ENCODE measurements at regions not wholly inside any gene's neighbourhood (a gene's known extent, or its start where the extent isn't known, plus 50 kb on each side); places are given as distances from the start of the nearest gene placed in this dataset.

GRCh38 chr1:30331415-30332065, 391.8 kb downstream of the MATN1 start:
- H3K9me3 ChIP-seq (ENCODE audit: low read length), result no peaks in the 10 kb centered on the region
- no peaks in the 10 kb centered on the region for H3K36me3 ChIP-seq (ENCODE audit: insufficient read depth, low read length)
- TF ChIP-seq POLR2AphosphoS5 (IDR thresholded peaks at IDR 0.05) (no peak), EZH2 (IDR thresholded peaks at IDR 0.05; ENCODE audit: borderline replicate concordance, insufficient read depth, low read length, poor library complexity, severe bottlenecking) (no peak), TAF1 (IDR thresholded peaks at IDR 0.05; ENCODE audit: low read depth) (no peak), EP300 (conservative IDR thresholded peaks at IDR 0.05; ENCODE audit: poor library complexity, severe bottlenecking) (no peak), RAD21 (conservative IDR thresholded peaks at IDR 0.05) (no peak), MXI1 (conservative IDR thresholded peaks at IDR 0.05; ENCODE audit: poor library complexity, severe bottlenecking) (no peak)
- TF ChIP-seq, protein P1, sequence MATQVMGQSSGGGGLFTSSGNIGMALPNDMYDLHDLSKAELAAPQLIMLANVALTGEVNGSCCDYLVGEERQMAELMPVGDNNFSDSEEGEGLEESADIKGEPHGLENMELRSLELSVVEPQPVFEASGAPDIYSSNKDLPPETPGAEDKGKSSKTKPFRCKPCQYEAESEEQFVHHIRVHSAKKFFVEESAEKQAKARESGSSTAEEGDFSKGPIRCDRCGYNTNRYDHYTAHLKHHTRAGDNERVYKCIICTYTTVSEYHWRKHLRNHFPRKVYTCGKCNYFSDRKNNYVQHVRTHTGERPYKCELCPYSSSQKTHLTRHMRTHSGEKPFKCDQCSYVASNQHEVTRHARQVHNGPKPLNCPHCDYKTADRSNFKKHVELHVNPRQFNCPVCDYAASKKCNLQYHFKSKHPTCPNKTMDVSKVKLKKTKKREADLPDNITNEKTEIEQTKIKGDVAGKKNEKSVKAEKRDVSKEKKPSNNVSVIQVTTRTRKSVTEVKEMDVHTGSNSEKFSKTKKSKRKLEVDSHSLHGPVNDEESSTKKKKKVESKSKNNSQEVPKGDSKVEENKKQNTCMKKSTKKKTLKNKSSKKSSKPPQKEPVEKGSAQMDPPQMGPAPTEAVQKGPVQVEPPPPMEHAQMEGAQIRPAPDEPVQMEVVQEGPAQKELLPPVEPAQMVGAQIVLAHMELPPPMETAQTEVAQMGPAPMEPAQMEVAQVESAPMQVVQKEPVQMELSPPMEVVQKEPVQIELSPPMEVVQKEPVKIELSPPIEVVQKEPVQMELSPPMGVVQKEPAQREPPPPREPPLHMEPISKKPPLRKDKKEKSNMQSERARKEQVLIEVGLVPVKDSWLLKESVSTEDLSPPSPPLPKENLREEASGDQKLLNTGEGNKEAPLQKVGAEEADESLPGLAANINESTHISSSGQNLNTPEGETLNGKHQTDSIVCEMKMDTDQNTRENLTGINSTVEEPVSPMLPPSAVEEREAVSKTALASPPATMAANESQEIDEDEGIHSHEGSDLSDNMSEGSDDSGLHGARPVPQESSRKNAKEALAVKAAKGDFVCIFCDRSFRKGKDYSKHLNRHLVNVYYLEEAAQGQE (IDR thresholded peaks at IDR 0.05; ENCODE audit: borderline replicate concordance), result no peak
- TF ChIP-seq, protein P2, sequence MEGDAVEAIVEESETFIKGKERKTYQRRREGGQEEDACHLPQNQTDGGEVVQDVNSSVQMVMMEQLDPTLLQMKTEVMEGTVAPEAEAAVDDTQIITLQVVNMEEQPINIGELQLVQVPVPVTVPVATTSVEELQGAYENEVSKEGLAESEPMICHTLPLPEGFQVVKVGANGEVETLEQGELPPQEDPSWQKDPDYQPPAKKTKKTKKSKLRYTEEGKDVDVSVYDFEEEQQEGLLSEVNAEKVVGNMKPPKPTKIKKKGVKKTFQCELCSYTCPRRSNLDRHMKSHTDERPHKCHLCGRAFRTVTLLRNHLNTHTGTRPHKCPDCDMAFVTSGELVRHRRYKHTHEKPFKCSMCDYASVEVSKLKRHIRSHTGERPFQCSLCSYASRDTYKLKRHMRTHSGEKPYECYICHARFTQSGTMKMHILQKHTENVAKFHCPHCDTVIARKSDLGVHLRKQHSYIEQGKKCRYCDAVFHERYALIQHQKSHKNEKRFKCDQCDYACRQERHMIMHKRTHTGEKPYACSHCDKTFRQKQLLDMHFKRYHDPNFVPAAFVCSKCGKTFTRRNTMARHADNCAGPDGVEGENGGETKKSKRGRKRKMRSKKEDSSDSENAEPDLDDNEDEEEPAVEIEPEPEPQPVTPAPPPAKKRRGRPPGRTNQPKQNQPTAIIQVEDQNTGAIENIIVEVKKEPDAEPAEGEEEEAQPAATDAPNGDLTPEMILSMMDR (IDR thresholded peaks at IDR 0.05; ENCODE audit: poor library complexity, severe bottlenecking), result no peak
- H3K4me2 ChIP-seq (ENCODE audit: low read length), result no peak overlapping the region
- no peaks in the 10 kb centered on the region for H3F3A ChIP-seq (ENCODE audit: insufficient read depth, low read length, poor library complexity, severe bottlenecking)
- H3K79me2 ChIP-seq (replicated peaks; ENCODE audit: insufficient read depth, low read length), result no peaks in the 10 kb centered on the region
- no peaks in the 10 kb centered on the region for H4K20me1 ChIP-seq (ENCODE audit: insufficient read depth)
- no peaks in the 10 kb centered on the region for H3K27me3 ChIP-seq (ENCODE audit: insufficient read depth, low read depth, low read length)
- H3K9ac ChIP-seq (ENCODE audit: low read length), result no peak overlapping the region
- H2AFZ ChIP-seq (ENCODE audit: low read depth, low read length), result no peak overlapping the region
- H3K4me3 ChIP-seq (ENCODE audit: low read length), result no peak overlapping the region
- H3K9me2 ChIP-seq (ENCODE audit: insufficient read depth, low read length), result no peaks in the 10 kb centered on the region
- no peak overlapping the region for H3K27ac ChIP-seq (ENCODE audit: low read length)

DNA sequence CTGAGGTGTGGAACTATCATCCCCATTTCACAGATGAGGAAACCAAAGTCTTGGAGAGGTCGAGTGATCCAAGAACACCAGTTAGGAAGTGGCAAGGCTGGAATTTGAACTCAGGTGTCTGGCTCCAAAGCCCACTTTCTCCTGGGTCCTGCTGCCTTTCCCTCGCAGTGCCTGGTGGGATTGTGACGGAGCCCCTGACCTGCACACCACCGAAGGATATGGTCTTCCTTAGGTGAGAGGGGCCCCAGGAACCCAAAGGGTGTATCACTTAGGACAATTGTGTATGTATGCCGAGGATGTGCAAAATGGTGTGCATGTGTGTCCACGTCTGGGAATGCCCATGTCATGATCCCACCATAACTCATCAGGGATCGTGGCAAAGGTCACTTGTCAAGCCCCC, 392.7 kb downstream of the MATN1 start:
- Histone ChIP-seq H3K9me3 (ENCODE audit: low read length) (no peaks in the 10 kb centered on the region), H3K79me2 (replicated peaks; ENCODE audit: insufficient read depth, low read length) (no peaks in the 10 kb centered on the region), H3K9ac (ENCODE audit: low read length) (no peak overlapping the region), H2AFZ (ENCODE audit: low read depth, low read length) (no peak overlapping the region), H3K4me3 (ENCODE audit: low read length) (no peak overlapping the region), H3K36me3 (ENCODE audit: insufficient read depth, low read length) (no peaks in the 10 kb centered on the region), H3K4me2 (ENCODE audit: low read length) (no peak overlapping the region), H3K27me3 (ENCODE audit: insufficient read depth, low read depth, low read length) (no peaks in the 10 kb centered on the region), H3F3A (ENCODE audit: insufficient read depth, low read length, poor library complexity, severe bottlenecking) (no peaks in the 10 kb centered on the region), H3K9me2 (ENCODE audit: insufficient read depth, low read length) (no peaks in the 10 kb centered on the region), H4K20me1 (ENCODE audit: insufficient read depth) (no peaks in the 10 kb centered on the region), H3K27ac (ENCODE audit: low read length) (no peak overlapping the region)
- TF ChIP-seq EP300 (conservative IDR thresholded peaks at IDR 0.05; ENCODE audit: poor library complexity, severe bottlenecking), result no peak
- TF ChIP-seq POLR2AphosphoS5 (IDR thresholded peaks at IDR 0.05), result no peak
- TF ChIP-seq SMC3 (conservative IDR thresholded peaks at IDR 0.05; ENCODE audit: poor library complexity), result no peak
- no peak for TF ChIP-seq EZH2 (IDR thresholded peaks at IDR 0.05; ENCODE audit: borderline replicate concordance, insufficient read depth, low read length, poor library complexity, severe bottlenecking)
- TF ChIP-seq, protein P2 (IDR thresholded peaks at IDR 0.05; ENCODE audit: poor library complexity, severe bottlenecking), result no peak
- TF ChIP-seq, protein P1 (IDR thresholded peaks at IDR 0.05; ENCODE audit: borderline replicate concordance), result no peak
- no peak for TF ChIP-seq MXI1 (conservative IDR thresholded peaks at IDR 0.05; ENCODE audit: poor library complexity, severe bottlenecking)
- no peak for TF ChIP-seq TAF1 (IDR thresholded peaks at IDR 0.05; ENCODE audit: low read depth)
- TF ChIP-seq RAD21 (conservative IDR thresholded peaks at IDR 0.05), result no peak

Measured in neural cell (in vitro differentiated cells).